WTC11 (cell line): ENCODE measurements at regions not wholly inside any gene's neighbourhood (a gene's known extent, or its start where the extent isn't known, plus 50 kb on each side); places are given as distances from the start of the nearest gene placed in this dataset.

Source experiments
- AFF4 ChIP-seq: sonication (generic); formaldehyde crosslinking; IDR thresholded peaks from 2 replicates; pipeline ENCODE4 v1.8.1; 2023; ENCODE audit warnings: mild to moderate bottlenecking, missing genetic modification reagents, borderline replicate concordance
- ATF2 ChIP-seq: sonication (generic); formaldehyde crosslinking; IDR thresholded peaks from 2 replicates; pipeline ENCODE4 v1.8.1; 2022; ENCODE audit warnings: low read depth, missing genetic modification reagents, borderline replicate concordance
- ATF3 ChIP-seq: sonication (generic); formaldehyde crosslinking; conservative IDR thresholded peaks from 2 replicates; pipeline ENCODE4 v1.8.1; 2022; ENCODE audit warnings: mild to moderate bottlenecking, missing genetic modification reagents
- ATF6 ChIP-seq: sonication (generic); formaldehyde crosslinking; IDR thresholded peaks from 2 replicates; pipeline ENCODE4 v1.8.1; 2023; ENCODE audit warnings: mild to moderate bottlenecking, missing genetic modification reagents
- CBFB ChIP-seq: sonication (generic); formaldehyde crosslinking; IDR thresholded peaks from 2 replicates; pipeline ENCODE4 v1.8.1; 2022; ENCODE audit warnings: mild to moderate bottlenecking, low read depth, missing genetic modification reagents
- CREM ChIP-seq: sonication (generic); formaldehyde crosslinking; IDR thresholded peaks from 2 replicates; pipeline ENCODE4 v1.8.1; 2022; ENCODE audit warnings: mild to moderate bottlenecking, missing genetic modification reagents, moderate library complexity
- CTCF ChIP-seq: fragments of 200-600 bp; IDR thresholded peaks from 2 replicates; pipeline ENCODE4 v1.8.0; 2022; ENCODE audit warnings: antibody characterized with exemption
- E2F4 ChIP-seq: sonication (generic); formaldehyde crosslinking; IDR thresholded peaks from 2 replicates; pipeline ENCODE4 v1.8.1; 2022; ENCODE audit warnings: low read depth, mild to moderate bottlenecking, moderate library complexity, missing genetic modification reagents, borderline replicate concordance
- HMGA2 ChIP-seq: fragments of 250-450 bp; sonication (Bioruptor Pico); IDR thresholded peaks from 2 replicates; pipeline ENCODE4 v1.4.0; 2021; ENCODE audit warnings: mild to moderate bottlenecking, moderate library complexity
- HMGXB4 ChIP-seq: sonication (generic); formaldehyde crosslinking; IDR thresholded peaks from 2 replicates; pipeline ENCODE4 v1.8.1; 2023; ENCODE audit warnings: mild to moderate bottlenecking, moderate library complexity, missing genetic modification reagents
- IRF2 ChIP-seq: sonication (generic); formaldehyde crosslinking; IDR thresholded peaks from 2 replicates; pipeline ENCODE4 v1.8.0; 2022; ENCODE audit warnings: low read depth, missing genetic modification reagents, borderline replicate concordance
- NFE2L1 ChIP-seq: sonication (generic); formaldehyde crosslinking; IDR thresholded peaks from 2 replicates; pipeline ENCODE4 v1.8.1; 2023; ENCODE audit warnings: missing genetic modification reagents
- NFYB ChIP-seq: sonication (generic); formaldehyde crosslinking; conservative IDR thresholded peaks from 2 replicates; pipeline ENCODE4 v1.8.0; 2022; ENCODE audit warnings: low read depth, missing genetic modification reagents
- NR1H2 ChIP-seq: sonication (generic); formaldehyde crosslinking; IDR thresholded peaks from 2 replicates; pipeline ENCODE4 v1.9.0; 2021; ENCODE audit warnings: mild to moderate bottlenecking, moderate library complexity, missing genetic modification reagents
- NR2C2 ChIP-seq: sonication (generic); formaldehyde crosslinking; IDR thresholded peaks from 2 replicates; pipeline ENCODE4 v1.8.0; 2022; ENCODE audit warnings: mild to moderate bottlenecking, missing genetic modification reagents
- USF1 ChIP-seq: sonication (generic); formaldehyde crosslinking; IDR thresholded peaks from 2 replicates; pipeline ENCODE4 v1.8.0; 2022; ENCODE audit warnings: mild to moderate bottlenecking, missing genetic modification reagents
- USF2 ChIP-seq: sonication (generic); formaldehyde crosslinking; IDR thresholded peaks from 2 replicates; pipeline ENCODE4 v1.8.1; 2023; ENCODE audit warnings: mild to moderate bottlenecking, missing genetic modification reagents, moderate library complexity
- ZNF317 ChIP-seq: sonication (generic); formaldehyde crosslinking; IDR thresholded peaks from 2 replicates; pipeline ENCODE4 v1.8.1; 2023; ENCODE audit warnings: low read depth, mild to moderate bottlenecking, moderate library complexity, missing genetic modification reagents, borderline replicate concordance

GRCh38 chr2:7891312-7891711, 790.5 kb upstream of the ID2 start (continued):
- TF ChIP-seq E2F4 (CRISPR knock-in tag) (no peak), HMGXB4 (CRISPR knock-in tag) (no peak), USF2 (no peak), NR2C2 (CRISPR knock-in tag) (no peak), CTCF (no peak), AFF4 (CRISPR knock-in tag) (peak; percentile 68; the same call in 1 of the 2 replicates), ATF3 (CRISPR knock-in tag) (no peak), NR1H2 (CRISPR knock-in tag) (no peak), IRF2 (CRISPR knock-in tag) (no peak), ATF2 (CRISPR knock-in tag) (no peak), NFYB (no peak), NFE2L1 (CRISPR knock-in tag) (no peak), USF1 (no peak), HMGA2 (no peak), ATF6 (no peak), CREM (no peak), CBFB (no peak), ZNF317 (CRISPR knock-in tag) (no peak)
- TF ChIP-seq, all 79 proteins: peak for 8
